Neural progenitor cell (in vitro differentiated cells): ENCODE measurements at regions not wholly inside any gene's neighbourhood (a gene's known extent, or its start where the extent isn't known, plus 50 kb on each side); places are given as distances from the start of the nearest gene placed in this dataset.
A peak's percentile ranks its signal among the peaks of the same experiment; 100 is the strongest.

Experiments used
- DNase-seq: peaks from one replicate; pipeline ENCODE4 v3.0.0-alpha.2; 2016; ENCODE audit warnings: low spot score
- H2AFZ ChIP-seq: fragments of 200-600 bp; sonication (generic); replicated peaks from 2 replicates; pipeline ENCODE4 v1.6.1; 2016; ENCODE audit warnings: antibody characterized with exemption
- H3F3A ChIP-seq: fragments of 200-600 bp; sonication (generic); 2 replicates; pipeline ENCODE4 v1.6.1; 2016; ENCODE audit warnings: antibody characterized with exemption, low read depth
- H3K27ac ChIP-seq: fragments of 200-600 bp; sonication (generic); 2 replicates; pipeline ENCODE4 v1.5.1; 2016; ENCODE audit warnings: mild to moderate bottlenecking
- H3K27me3 ChIP-seq: fragments of 200-600 bp; sonication (generic); 2 replicates; pipeline ENCODE4 v1.6.1; 2016; ENCODE audit warnings: mild to moderate bottlenecking, moderate library complexity
- H3K36me3 ChIP-seq: fragments of 200-600 bp; sonication (generic); 2 replicates; pipeline ENCODE4 v1.5.1; 2016
- H3K4me1 ChIP-seq: fragments of 200-600 bp; sonication (generic); 2 replicates; pipeline ENCODE4 v1.6.1; 2016; ENCODE audit warnings: mixed run types
- H3K4me2 ChIP-seq: fragments of 200-600 bp; sonication (generic); 2 replicates; pipeline ENCODE4 v1.6.1; 2016
- H3K4me3 ChIP-seq: fragments of 200-600 bp; sonication (generic); 2 replicates; pipeline ENCODE4 v1.5.1; 2016
- H3K79me2 ChIP-seq: fragments of 200-600 bp; sonication (generic); 2 replicates; pipeline ENCODE4 v1.6.1; 2016; ENCODE audit warnings: low read depth
- H3K9ac ChIP-seq: fragments of 200-600 bp; sonication (generic); 2 replicates; pipeline ENCODE4 v1.6.1; 2016
- H3K9me3 ChIP-seq: fragments of 200-600 bp; sonication (generic); 2 replicates; pipeline ENCODE4 v1.5.1; 2016; ENCODE audit warnings: low read depth
- H4K20me1 ChIP-seq: fragments of 200-600 bp; sonication (generic); 2 replicates; pipeline ENCODE4 v1.6.1; 2016; ENCODE audit warnings: low read depth
- H3K27ac Mint-ChIP-seq: 3 replicates; pipeline ENCODE4 v1.8.0; 2021; ENCODE audit warnings: mixed read lengths
- H3K27me3 Mint-ChIP-seq: 2 replicates; pipeline ENCODE4 v1.8.0; 2022; ENCODE audit warnings: low read depth, mild to moderate bottlenecking, inconsistent platforms, moderate library complexity, mixed read lengths; ENCODE audit not compliant: insufficient read depth
- H3K36me3 Mint-ChIP-seq: 3 replicates; pipeline ENCODE4 v1.8.0; 2021; ENCODE audit warnings: mixed read lengths
- H3K4me1 Mint-ChIP-seq: 3 replicates; pipeline ENCODE4 v1.8.0; 2021; ENCODE audit warnings: mixed read lengths
- H3K4me3 Mint-ChIP-seq: 3 replicates; pipeline ENCODE4 v1.8.0; 2021; ENCODE audit warnings: mild to moderate bottlenecking, moderate library complexity, mixed read lengths
- H3K9me3 Mint-ChIP-seq: 3 replicates; pipeline ENCODE4 v1.8.0; 2020; ENCODE audit warnings: mixed read lengths
- CTCF ChIP-seq: fragments of 200-600 bp; sonication (generic); IDR thresholded peaks from 2 replicates; pipeline ENCODE4 v1.5.1; 2017; ENCODE audit warnings: antibody characterized with exemption, mild to moderate bottlenecking
- EZH2 ChIP-seq: fragments of 200-600 bp; sonication (generic); IDR thresholded peaks from 2 replicates; pipeline ENCODE4 v1.6.1; 2017; ENCODE audit warnings: antibody characterized with exemption, mild to moderate bottlenecking, moderate library complexity
- EZH2phosphoT487 ChIP-seq: fragments of 200-600 bp; sonication (generic); IDR thresholded peaks from 2 replicates; pipeline ENCODE4 v1.6.1; 2017; ENCODE audit warnings: antibody characterized with exemption

- no peak for TF ChIP-seq EZH2phosphoT487
- no peak for TF ChIP-seq CTCF
- TF ChIP-seq EZH2, result no peak
- H3K9me3 Mint-ChIP-seq, result no peaks in the 10 kb centered on the region
- peaks cover 19% of the 10 kb centered on the region for H3K4me1 Mint-ChIP-seq
- H3K27me3 ChIP-seq, result peaks cover 31% of the 10 kb centered on the region
- no peaks in the 10 kb centered on the region for H3K36me3 ChIP-seq
- H3K9me3 ChIP-seq, result no peaks in the 10 kb centered on the region
- H4K20me1 ChIP-seq, result no peaks in the 10 kb centered on the region
- peak overlapping the region; percentile 59 for H3K4me2 ChIP-seq
- no peaks in the 10 kb centered on the region for H3K79me2 ChIP-seq
- no peak for DNase-seq
- no peak overlapping the region for H3K27ac ChIP-seq
- no peak overlapping the region for H3K4me3 Mint-ChIP-seq
- peaks cover 12% of the 10 kb centered on the region for H3F3A ChIP-seq
- H3K4me3 ChIP-seq, result peak overlapping the region; percentile 2
- H2AFZ ChIP-seq, result no peak overlapping the region
- no peak overlapping the region for H3K9ac ChIP-seq
- H3K36me3 Mint-ChIP-seq, result no peaks in the 10 kb centered on the region
- H3K27me3 Mint-ChIP-seq, result peaks cover 2% of the 10 kb centered on the region
- H3K27ac Mint-ChIP-seq, result no peak overlapping the region
- H3K4me1 ChIP-seq, result peaks cover 24% of the 10 kb centered on the region
Observed at GRCh38 chr6:104472021-104472901, 387.5 kb downstream of the HACE1 start.

GRCh38 chr6:104466306-104466705 lies 393.4 kb downstream of the HACE1 start:
- no peaks in the 10 kb centered on the region for H3K27me3 ChIP-seq
- H3K4me1 ChIP-seq, result no peaks in the 10 kb centered on the region
- H3K9ac ChIP-seq, result no peak overlapping the region
- no peaks in the 10 kb centered on the region for H3K9me3 ChIP-seq
- TF ChIP-seq EZH2, result no peak
- TF ChIP-seq EZH2phosphoT487, result no peak
- no peak for TF ChIP-seq CTCF
- H3K27me3 Mint-ChIP-seq, result peaks cover 5% of the 10 kb centered on the region
- H3K4me1 Mint-ChIP-seq, result peaks cover 3% of the 10 kb centered on the region
- no peaks in the 10 kb centered on the region for H3K36me3 ChIP-seq
- H3K4me3 Mint-ChIP-seq, result no peak overlapping the region
- H4K20me1 ChIP-seq, result no peaks in the 10 kb centered on the region
- H3K79me2 ChIP-seq, result no peaks in the 10 kb centered on the region
- no peaks in the 10 kb centered on the region for H3K36me3 Mint-ChIP-seq
- no peak overlapping the region for H3K4me3 ChIP-seq
- no peaks in the 10 kb centered on the region for H3F3A ChIP-seq
- H3K4me2 ChIP-seq, result no peak overlapping the region
- no peak for DNase-seq
- no peak overlapping the region for H2AFZ ChIP-seq
- no peaks in the 10 kb centered on the region for H3K9me3 Mint-ChIP-seq
- H3K27ac Mint-ChIP-seq, result no peak overlapping the region
- no peak overlapping the region for H3K27ac ChIP-seq

- Histone ChIP-seq H4K20me1 (no peaks in the 10 kb centered on the region), H3K4me2 (no peak overlapping the region), H2AFZ (no peak overlapping the region), H3K4me1 (no peaks in the 10 kb centered on the region), H3K9ac (no peak overlapping the region), H3F3A (no peaks in the 10 kb centered on the region), H3K36me3 (no peaks in the 10 kb centered on the region), H3K79me2 (no peaks in the 10 kb centered on the region), H3K27me3 (no peaks in the 10 kb centered on the region), H3K4me3 (no peak overlapping the region), H3K9me3 (no peaks in the 10 kb centered on the region), H3K27ac (no peak overlapping the region)
- Mint-ChIP-seq H3K9me3 (no peaks in the 10 kb centered on the region), H3K27ac (no peak overlapping the region), H3K36me3 (no peaks in the 10 kb centered on the region), H3K4me1 (no peaks in the 10 kb centered on the region), H3K27me3 (peaks cover 3% of the 10 kb centered on the region), H3K4me3 (no peak overlapping the region)
- TF ChIP-seq EZH2 (no peak), EZH2phosphoT487 (no peak), CTCF (no peak)
- no peak for DNase-seq
Observed at GRCh38 chr6:104462811-104463599, 396.7 kb downstream of the HACE1 start.
